HG03280 (cell line): ENCODE measurements at regions not wholly inside any gene's neighbourhood (a gene's known extent, or its start where the extent isn't known, plus 50 kb on each side); places are given as distances from the start of the nearest gene placed in this dataset.

Experiments
- ATAC-seq: cut with Tn5 transposase; IDR thresholded peaks from one replicate; pipeline ENCODE4 v1.9.1; 2021; ENCODE audit warnings: mild to moderate bottlenecking, moderate library complexity; ENCODE audit not compliant: unreplicated experiment

- ATAC-seq: no peak
These were observed 478.6 kb downstream of the EFNB2 start for GRCh38 chr13:106056851-106057250.

DNA sequence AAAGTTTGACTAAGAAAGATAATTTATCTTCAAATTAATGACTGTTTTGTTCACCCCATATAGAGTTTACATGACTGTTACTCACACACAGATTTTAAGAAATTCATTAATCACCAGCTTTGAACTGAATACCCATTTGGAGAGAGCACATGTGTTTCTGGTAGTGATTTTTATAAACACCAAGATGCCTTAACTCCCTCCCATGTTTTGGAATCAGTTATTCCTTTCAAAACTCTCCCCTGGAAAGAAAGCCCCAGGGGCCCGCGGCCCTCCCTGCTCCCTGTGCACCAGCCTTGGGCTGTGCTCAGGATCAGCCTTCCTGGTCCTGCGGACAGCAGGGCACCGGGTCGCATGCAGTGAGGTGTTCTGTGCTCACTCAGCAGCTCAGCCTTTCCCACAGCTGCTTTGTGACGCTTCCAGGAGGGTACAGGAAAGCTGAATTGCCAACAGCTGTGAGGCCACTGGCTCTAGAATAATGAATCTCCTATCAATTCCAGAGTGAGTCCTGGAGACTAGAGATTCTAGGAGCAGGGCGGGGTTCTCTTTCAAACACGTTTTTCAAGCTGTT is 483.2 kb downstream of the EFNB2 start:
- ATAC-seq: no peak

DNA sequence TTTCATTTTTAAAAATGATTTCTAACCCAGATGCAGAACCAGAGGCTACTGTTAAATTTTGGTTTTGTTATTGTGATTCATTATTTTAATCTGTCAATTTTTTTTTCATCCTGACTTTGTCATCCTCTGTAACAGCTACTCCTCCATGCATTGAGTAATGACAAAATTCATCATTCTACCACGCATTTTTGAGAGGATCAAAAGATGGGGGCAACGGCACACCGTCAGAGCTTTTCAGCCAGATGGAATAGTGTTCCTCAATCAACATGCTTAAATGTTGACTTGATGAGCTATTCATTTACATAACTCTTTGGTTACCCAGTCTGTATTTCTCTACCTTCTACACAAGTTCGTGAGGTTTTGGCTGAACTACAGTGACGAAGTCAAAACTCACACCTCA is 486.3 kb downstream of the EFNB2 start:
- ATAC-seq: no peak

DNA sequence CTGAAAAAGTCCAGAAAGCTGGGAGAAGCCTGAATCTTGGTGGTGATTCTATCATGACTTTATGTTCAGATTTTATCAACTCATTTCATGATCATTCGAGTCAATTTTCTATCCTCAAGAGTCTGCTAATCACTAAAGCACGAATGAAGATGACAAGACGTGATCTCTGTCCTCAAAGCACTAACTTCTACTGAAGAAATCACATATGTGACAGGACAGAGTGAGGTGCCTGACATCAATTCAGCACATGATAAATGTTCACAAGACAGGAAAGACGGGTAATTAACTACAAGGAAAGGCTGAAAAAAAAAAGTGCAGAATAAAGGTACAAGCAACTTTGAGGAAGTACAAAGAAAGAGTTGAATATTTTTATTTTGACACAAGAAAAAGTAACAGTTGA is 487.1 kb downstream of the EFNB2 start:
- ATAC-seq: no peak

GRCh38 chr13:106047859-106048258 is 487.6 kb downstream of the EFNB2 start:
- no peak for ATAC-seq

DNA sequence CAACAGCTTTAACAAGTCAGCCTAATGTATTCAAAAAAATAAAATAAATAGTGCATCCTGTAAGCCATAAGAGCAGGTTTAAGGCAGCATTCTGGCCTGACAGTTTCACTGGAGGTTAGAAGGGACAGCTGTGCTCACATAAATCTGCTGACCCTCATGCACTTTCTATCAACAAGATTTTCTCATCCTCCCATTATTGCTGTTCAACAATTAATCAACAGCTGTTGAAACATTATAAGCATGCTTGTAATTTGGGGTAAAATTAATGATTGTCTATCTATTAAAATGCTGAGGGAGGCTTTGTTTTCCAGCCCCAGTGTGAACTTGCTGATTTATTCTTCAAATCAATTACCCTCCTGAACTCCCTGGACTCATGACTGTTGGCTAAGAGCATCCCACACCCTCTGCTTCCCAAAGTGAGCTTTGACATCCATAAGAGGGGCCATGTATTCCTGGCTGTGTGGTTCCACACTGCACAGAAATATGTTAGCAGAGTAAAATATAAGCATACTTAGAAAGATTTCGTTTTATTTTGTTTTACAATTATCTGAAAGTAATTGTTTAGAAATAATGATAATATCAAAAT is 492.4 kb downstream of the EFNB2 start:
- ATAC-seq: no peak

DNA sequence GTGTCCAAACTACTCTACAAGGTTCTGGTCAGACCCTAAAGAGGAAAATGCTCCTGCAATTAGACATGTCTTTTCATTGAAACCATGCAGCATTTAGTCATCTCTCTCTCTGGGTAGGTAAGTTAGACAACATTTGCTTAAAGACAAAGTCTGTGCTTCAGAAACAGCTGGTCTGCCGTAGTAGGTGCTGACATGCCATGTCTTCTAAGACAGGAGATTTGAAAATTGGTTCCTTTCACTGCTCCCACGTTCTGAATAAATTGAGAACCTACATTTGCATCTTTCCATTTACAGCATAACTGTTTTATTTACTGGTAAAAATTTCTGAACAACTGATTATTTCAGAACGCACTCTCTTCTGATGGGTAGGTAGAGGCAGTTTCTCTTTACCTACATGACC is 494.0 kb downstream of the EFNB2 start:
- ATAC-seq: no peak

GRCh38 chr13:106038752-106039151 is 496.7 kb downstream of the EFNB2 start:
- no peak for ATAC-seq

GRCh38 chr13:106036870-106037269 is 498.6 kb downstream of the EFNB2 start:
- ATAC-seq: no peak

DNA sequence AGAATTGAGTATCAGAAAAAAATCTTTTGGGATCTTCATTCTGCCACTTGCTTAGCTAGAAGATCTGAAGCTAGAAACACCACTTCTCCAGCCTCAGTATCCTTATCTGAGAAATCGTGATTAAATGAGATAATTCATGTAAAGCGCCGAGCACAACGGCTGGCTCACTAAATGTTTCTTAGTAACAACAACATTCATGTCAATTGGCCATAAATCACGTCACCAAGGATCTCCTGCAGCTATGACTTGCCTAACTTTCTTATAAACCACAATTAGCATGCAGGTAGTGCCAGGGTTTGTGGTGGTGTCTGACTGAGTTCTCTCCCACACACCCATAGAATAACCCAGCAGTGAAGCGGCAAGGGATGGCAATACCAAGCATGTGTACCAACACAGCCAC is 501.3 kb downstream of the EFNB2 start:
- ATAC-seq: no peak

DNA sequence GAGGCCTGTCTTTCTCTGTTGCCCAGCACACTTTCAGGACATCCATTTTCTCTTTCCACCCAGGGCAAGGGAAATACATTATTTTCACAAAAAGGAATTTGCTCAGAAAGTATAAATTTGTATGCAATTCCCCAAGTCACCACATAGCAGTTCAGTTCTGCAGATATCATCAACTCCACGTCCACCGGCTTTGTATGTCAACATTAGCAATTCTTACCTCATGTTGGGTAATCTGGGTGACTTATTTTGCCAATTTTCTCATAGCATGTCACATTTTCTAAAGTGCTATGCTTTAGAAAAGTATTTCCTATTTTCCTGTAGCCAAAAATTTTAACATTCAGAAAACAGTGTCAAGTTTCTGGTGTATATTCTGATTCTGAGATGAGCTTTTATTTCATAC is 501.8 kb downstream of the EFNB2 start:
- no peak for ATAC-seq

DNA sequence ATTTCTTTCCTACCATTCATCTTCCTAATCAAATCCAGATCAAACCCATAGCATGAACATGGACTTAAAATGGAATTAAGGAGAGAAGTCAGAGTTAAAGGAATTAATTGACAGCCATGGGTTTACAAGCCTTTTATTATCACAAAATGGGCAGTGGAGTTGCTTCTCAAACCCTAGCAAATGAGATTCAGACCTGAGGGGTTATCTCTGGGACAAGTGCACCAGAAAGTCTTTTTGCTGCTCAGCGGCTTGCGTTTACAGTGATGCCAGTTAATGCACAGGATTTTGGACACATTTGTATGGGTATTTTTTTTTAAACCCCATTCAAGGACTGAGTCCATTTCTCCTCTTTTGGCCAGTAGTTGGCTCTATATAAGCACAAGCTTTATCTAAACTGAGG is 503.0 kb downstream of the EFNB2 start:
- ATAC-seq: no peak

DNA sequence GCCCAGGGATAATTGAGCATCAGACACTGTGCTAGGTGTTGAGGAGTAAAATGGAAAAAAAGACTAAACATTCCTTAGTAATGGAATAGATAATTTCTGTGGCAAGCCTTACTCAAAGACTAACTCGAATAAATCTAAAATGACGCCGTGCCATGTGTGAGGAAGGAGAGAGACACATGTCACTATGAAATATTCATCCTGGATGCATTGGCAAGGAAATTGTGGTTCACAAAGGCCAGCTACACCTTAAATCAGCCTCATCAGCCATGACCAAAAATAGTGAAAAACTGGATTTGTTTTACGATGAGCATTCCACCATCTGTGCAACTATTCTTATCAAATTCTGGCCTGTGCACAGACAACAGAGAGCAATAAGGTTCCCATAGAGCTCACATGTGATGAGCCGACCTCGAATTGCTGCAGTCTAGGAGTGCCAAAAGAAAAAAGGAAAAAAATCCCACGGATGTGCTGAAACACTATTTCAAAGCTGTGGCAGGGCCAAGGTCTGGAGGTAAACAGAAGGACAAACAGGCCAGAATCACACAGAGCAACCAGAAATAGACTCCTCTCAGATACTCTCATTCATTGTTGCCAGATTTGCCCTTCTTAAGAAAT is 505.7 kb downstream of the EFNB2 start:
- no peak for ATAC-seq

- ATAC-seq: no peak
These were observed 506.6 kb downstream of the EFNB2 start for GRCh38 chr13:106028911-106029310.

DNA sequence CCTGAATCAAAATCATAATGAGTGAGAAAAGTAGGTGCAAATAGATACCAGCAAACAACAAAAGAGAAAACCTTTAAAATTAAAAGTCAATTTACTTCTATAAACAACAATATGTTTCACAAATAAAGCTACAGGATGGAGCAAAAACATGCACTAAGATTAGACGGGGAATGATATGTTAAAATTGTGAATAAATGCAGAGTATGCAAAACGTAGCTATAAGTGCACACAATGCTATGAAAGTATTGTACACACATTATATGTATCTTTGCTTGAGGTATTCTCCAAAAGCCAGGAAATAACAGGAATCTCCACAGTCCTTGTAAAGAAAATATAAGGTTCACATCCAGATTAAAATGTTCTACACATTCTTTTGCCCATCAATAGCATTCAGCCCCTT is 523.9 kb downstream of the EFNB2 start:
- no peak for ATAC-seq

DNA sequence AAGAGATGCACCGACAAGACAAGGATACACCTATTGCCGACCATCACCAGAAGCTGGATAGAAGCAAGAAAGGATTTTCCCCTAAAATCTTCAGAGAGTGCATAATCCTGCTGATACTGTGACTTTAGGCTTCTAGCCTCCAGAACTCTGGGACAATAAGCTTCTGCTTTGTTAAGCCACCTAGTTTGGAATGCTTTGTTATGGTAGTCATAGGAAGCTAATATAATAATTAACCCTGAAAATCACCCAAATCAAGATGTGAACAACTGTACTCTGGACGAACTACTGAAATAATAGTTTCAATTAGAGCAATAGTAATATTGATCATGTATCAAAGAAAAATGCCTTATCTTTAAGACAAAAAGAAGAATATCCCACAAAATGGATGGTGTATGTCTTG is 524.6 kb downstream of the EFNB2 start:
- no peak for ATAC-seq

GRCh38 chr13:106008540-106008939 is 526.9 kb downstream of the EFNB2 start:
- ATAC-seq: no peak

- ATAC-seq: no peak
These were observed 528.3 kb downstream of the EFNB2 start for GRCh38 chr13:106007156-106007555.

GRCh38 chr13:106003651-106004050 is 531.8 kb downstream of the EFNB2 start:
- no peak for ATAC-seq

DNA sequence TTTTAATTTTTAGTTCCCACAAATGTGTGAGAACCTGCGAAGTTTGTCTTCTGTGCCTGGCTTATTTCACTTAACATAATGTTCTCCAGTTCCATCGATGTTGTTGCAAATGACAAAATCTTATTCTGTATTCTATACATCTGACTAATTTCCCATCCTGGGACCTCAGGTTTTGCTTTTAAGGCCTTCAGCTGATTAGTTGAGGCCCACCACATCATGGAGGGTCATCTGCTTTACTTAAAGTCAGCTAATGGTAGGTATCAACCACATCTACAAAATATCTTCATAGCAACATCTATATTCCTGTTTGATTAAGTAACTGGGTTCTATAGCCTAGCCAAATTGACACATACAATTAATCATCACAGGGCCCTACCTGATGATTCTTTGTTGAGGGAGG is 534.0 kb downstream of the EFNB2 start:
- no peak for ATAC-seq

DNA sequence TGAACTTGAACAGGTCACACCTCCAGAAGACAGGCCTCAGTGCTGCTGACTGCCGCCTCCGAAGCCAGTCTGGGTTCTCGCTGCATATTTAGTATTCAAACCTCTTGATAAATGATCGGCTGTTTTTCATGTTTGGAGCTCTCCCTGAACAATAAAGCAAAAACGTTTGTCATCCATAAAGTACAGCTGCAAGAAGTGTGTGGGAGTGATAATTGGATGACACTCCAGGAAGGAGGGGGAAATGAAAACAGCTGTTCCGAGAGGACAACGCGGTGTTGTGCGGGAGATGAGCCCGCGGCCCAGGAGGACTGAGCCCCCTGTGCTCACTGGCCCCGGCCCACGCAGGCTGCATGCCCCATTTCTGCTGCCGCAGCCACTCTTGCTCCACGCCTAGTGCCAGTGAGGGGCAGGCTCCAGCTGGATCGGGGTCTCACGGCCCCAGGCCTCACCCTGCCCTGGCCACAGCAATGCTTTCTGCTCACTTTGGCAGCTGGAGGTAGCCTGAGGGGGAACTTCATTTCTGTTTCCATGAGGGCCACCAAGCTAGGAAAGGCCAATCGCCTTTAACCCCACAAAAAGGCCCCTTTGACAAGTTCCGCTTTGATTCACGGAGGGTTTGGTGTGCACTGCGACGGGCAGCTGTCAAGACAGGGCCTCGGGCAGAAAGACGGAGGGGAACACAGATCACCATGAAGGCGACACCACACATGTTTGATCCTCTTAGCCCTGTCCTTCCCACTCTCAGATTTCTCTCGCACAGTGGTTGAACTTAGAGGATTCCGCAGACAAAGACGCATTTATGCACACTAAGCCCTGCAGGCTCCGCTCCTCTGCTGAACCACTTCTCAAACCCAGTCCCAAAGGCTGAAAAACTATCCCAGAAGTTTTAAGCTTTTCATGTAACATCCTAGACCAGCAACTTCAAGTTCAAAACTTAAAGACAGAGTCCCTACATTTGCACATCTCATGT is 537.6 kb downstream of the EFNB2 start:
- ATAC-seq: no peak
